Thyroid gland (tissue), 4 donors: ENCODE measurements at regions not wholly inside any gene's neighbourhood (a gene's known extent, or its start where the extent isn't known, plus 50 kb on each side); places are given as distances from the start of the nearest gene placed in this dataset.

Source experiments
- DNase-seq, 2 donors: peaks; one replicate each; pipeline ENCODE4 v3.0.0-alpha.2; 2019
- H3K27ac ChIP-seq, 3 donors: fragments of 200-600 bp; sonication (generic); 1 replicate in 2 of 3; 2 replicates in 1 of 3; pipeline ENCODE4 v1.5.1; 2016 to 2019; ENCODE audit warnings: mild to moderate bottlenecking in 1 of 3, moderate library complexity in 1 of 3
- H3K27me3 ChIP-seq: fragments of 200-600 bp; sonication (generic); one replicate; pipeline ENCODE4 v1.5.1; 2019
- H3K36me3 ChIP-seq, 2 donors: fragments of 200-600 bp; sonication (generic); one replicate each; pipeline ENCODE4 v1.5.1; 2016 to 2019
- H3K4me1 ChIP-seq, 2 donors: fragments of 200-600 bp; sonication (generic); one replicate each; pipeline ENCODE4 v1.5.1; 2017 to 2019
- H3K4me3 ChIP-seq, 3 donors: fragments of 200-600 bp; sonication (generic); replicated peaks in 1 of 3; 1 replicate in 2 of 3; 2 replicates in 1 of 3; pipeline ENCODE4 v1.5.1; 2016; ENCODE audit warnings: mild to moderate bottlenecking in 1 of 3
- H3K9me3 ChIP-seq: fragments of 200-600 bp; sonication (generic); one replicate; pipeline ENCODE4 v1.5.1; 2017
- CTCF ChIP-seq, 6 experiments: fragments of 200-600 bp in 3 of 6; fragments of 450-650 bp in 3 of 6; sonication (generic) in 3 of 6; IDR thresholded peaks; one replicate each; pipeline ENCODE4 v1.5.1; 2016 to 2019; ENCODE audit warnings: antibody characterized with exemption in 6 of 6, mild to moderate bottlenecking in 2 of 6, inconsistent platforms in 1 of 6, moderate library complexity in 1 of 6
- POLR2A ChIP-seq, 2 donors: fragments of 450-650 bp; IDR thresholded peaks; one replicate each; pipeline ENCODE4 v1.6.1; 2017; ENCODE audit warnings: antibody characterized with exemption in 2 of 2, mild to moderate bottlenecking in 2 of 2, moderate library complexity in 1 of 2
- WGBS, 2 donors: methylation state at CpG; one replicate each; pipeline ENCODE4 v1.1.5; 2017; 5-methylcytosine and 5-hydroxymethylcytosine counted together
- intact Hi-C: fragments of 100-400 bp; cut with DNase I; formaldehyde crosslinking; loops from one replicate; pipeline ENCODE4 v1.15.1; 2023

- TF ChIP-seq POLR2A (IDR thresholded peaks at IDR 0.05) (no peak), CTCF (IDR thresholded peaks at IDR 0.05) (no peak)
- no peaks in the 10 kb centered on the region for H3K9me3 ChIP-seq
- intact Hi-C loops: no loop called here
- H3K27me3 ChIP-seq: no peaks in the 10 kb centered on the region
- H3K36me3 ChIP-seq: no peaks in the 10 kb centered on the region
- no peaks in the 10 kb centered on the region for H3K4me1 ChIP-seq
- no peak for DNase-seq
- WGBS, 2 donors: 93 to 97% methylated on average over 2 of the region's 2 CpGs
- H3K4me3 ChIP-seq: no peak overlapping the region
- H3K27ac ChIP-seq: no peak overlapping the region
Measured at GRCh38 chr5:136805466-136805865, 440.1 kb upstream of the TRPC7 start.

- 47 to 54% methylated on average over 2 of the region's 2 CpGs for WGBS, 2 donors
- no peaks in the 10 kb centered on the region for H3K27me3 ChIP-seq
- TF ChIP-seq POLR2A (IDR thresholded peaks at IDR 0.05) (no peak), CTCF (IDR thresholded peaks at IDR 0.05) (peak in 5 of 6 experiments; percentile 8 to 49 (median 36))
Measured at GRCh38 chr5:136802383-136802782, 437.0 kb upstream of the TRPC7 start.

GRCh38 chr5:136799806-136800372 is 434.5 kb upstream of the TRPC7 start:
- no peak for DNase-seq
- Histone ChIP-seq H3K9me3 (no peaks in the 10 kb centered on the region), H3K4me1 (no peaks in the 10 kb centered on the region), H3K36me3 (no peaks in the 10 kb centered on the region), H3K27ac (no peak overlapping the region), H3K4me3 (no peak overlapping the region), H3K27me3 (no peaks in the 10 kb centered on the region)
- TF ChIP-seq POLR2A (IDR thresholded peaks at IDR 0.05) (no peak), CTCF (IDR thresholded peaks at IDR 0.05) (no peak)
- intact Hi-C loops: no loop called here
- WGBS, 2 donors: 84 to 89% methylated on average over 1 of the region's 1 CpG

More at GRCh38 chr5:136802383-136802782, 437.0 kb upstream of the TRPC7 start:
- Histone ChIP-seq H3K27ac (no peak overlapping the region), H3K9me3 (no peaks in the 10 kb centered on the region), H3K36me3 (no peaks in the 10 kb centered on the region), H3K4me3 (no peak overlapping the region), H3K4me1 (no peaks in the 10 kb centered on the region)
- intact Hi-C loops: no loop called here
- peak; percentile 19 to 42 for DNase-seq

GRCh38 chr5:136793300-136793699 is 428.0 kb upstream of the TRPC7 start:
- no peak for DNase-seq
- TF ChIP-seq POLR2A (IDR thresholded peaks at IDR 0.05): no peak
- TF ChIP-seq CTCF (IDR thresholded peaks at IDR 0.05): no peak
- Histone ChIP-seq H3K27me3 (no peaks in the 10 kb centered on the region), H3K27ac (no peak overlapping the region), H3K4me1 (no peaks in the 10 kb centered on the region), H3K4me3 (no peak overlapping the region), H3K36me3 (no peaks in the 10 kb centered on the region), H3K9me3 (no peaks in the 10 kb centered on the region)
- WGBS, 2 donors: 91 to 92% methylated on average over 3 of the region's 3 CpGs
- intact Hi-C loops: no loop called here

- Histone ChIP-seq H3K27ac (no peak overlapping the region), H3K9me3 (no peaks in the 10 kb centered on the region), H3K4me3 (no peak overlapping the region), H3K27me3 (no peaks in the 10 kb centered on the region), H3K36me3 (no peaks in the 10 kb centered on the region), H3K4me1 (no peaks in the 10 kb centered on the region)
- WGBS, 2 donors: 79 to 86% methylated on average over 3 of the region's 3 CpGs
- TF ChIP-seq POLR2A (IDR thresholded peaks at IDR 0.05) (no peak), CTCF (IDR thresholded peaks at IDR 0.05) (no peak)
- intact Hi-C loops: no loop called here
- DNase-seq: no peak
Measured at GRCh38 chr5:136781464-136781863, 416.1 kb upstream of the TRPC7 start.
